ENCODE measurements at regions not wholly inside any gene's neighbourhood (a gene's known extent, or its start where the extent isn't known, plus 50 kb on each side); places are given as distances from the start of the nearest gene placed in this dataset.

GRCh38 chrX:14124562-14124961 is 94.9 kb upstream of the GEMIN8 start (continued):
- TF ChIP-seq ETS1 (IDR thresholded peaks at IDR 0.05) (no peak), NANOG (IDR thresholded peaks at IDR 0.05; ENCODE audit: borderline replicate concordance) (no peak), ZNF114 (CRISPR knock-in tag; IDR thresholded peaks at IDR 0.05) (no peak), ZNF331 (CRISPR knock-in tag; IDR thresholded peaks at IDR 0.05; ENCODE audit: low read depth) (no peak)

GRCh38 chrX:14095702-14096101 is 66.0 kb upstream of the GEMIN8 start:
- H3K4me2 ChIP-seq: no peak overlapping the region
- no peaks in the 10 kb centered on the region for H3K27me3 ChIP-seq (ENCODE audit: insufficient read depth)
- H3K27ac Mint-ChIP-seq: no peak overlapping the region
- no peak overlapping the region for H3K4me3 Mint-ChIP-seq
- H3F3A ChIP-seq (replicated peaks; ENCODE audit: low read depth): no peaks in the 10 kb centered on the region
- H3K36me3 ChIP-seq (ENCODE audit: insufficient read depth): no peaks in the 10 kb centered on the region
- peak overlapping the region; percentile 28; the same call in 1 of the 2 replicates for H2AFZ ChIP-seq
- TF ChIP-seq CTCF (conservative IDR thresholded peaks at IDR 0.05; ENCODE audit: low read depth in 2 of 2) (peak; percentile 65 to 87), EZH2 (IDR thresholded peaks at IDR 0.05; ENCODE audit: low read depth, unreplicated experiment) (no peak), STAT1 (IDR thresholded peaks at IDR 0.05; ENCODE audit: unreplicated experiment) (no peak), EZH2phosphoT487 (IDR thresholded peaks at IDR 0.05; ENCODE audit: unreplicated experiment) (no peak)
- H3K36me3 Mint-ChIP-seq (ENCODE audit: low read depth): no peaks in the 10 kb centered on the region
- no peaks in the 10 kb centered on the region for H3K9me3 Mint-ChIP-seq
- H4K20me1 ChIP-seq (replicated peaks; ENCODE audit: insufficient read depth): no peaks in the 10 kb centered on the region
- no peaks in the 10 kb centered on the region; the same call in 2 of the 3 replicates for H3K4me1 Mint-ChIP-seq
- no peaks in the 10 kb centered on the region for H3K9me2 ChIP-seq (ENCODE audit: insufficient read depth)
- no peaks in the 10 kb centered on the region for H3K27me3 Mint-ChIP-seq (ENCODE audit: insufficient read depth, low read depth, poor library complexity)
- no peak overlapping the region for H3K27ac ChIP-seq (ENCODE audit: low read depth)
- H3K79me2 ChIP-seq (replicated peaks; ENCODE audit: insufficient read depth): no peaks in the 10 kb centered on the region
- ATAC-seq (peak; percentile 71), DNase-seq (ENCODE audit: low spot score) (peak; percentile 74)
- H3K4me3 ChIP-seq: no peak overlapping the region
- no peaks in the 10 kb centered on the region for H3K4me1 ChIP-seq (ENCODE audit: insufficient read depth)

- TF ChIP-seq ZNF114 (CRISPR knock-in tag; IDR thresholded peaks at IDR 0.05): no peak
- TF ChIP-seq EZH2phosphoT487 (IDR thresholded peaks at IDR 0.05; ENCODE audit: unreplicated experiment): no peak
- TF ChIP-seq STAT1 (IDR thresholded peaks at IDR 0.05; ENCODE audit: unreplicated experiment): no peak
- Histone ChIP-seq H3K36me3 (ENCODE audit: insufficient read depth) (no peaks in the 10 kb centered on the region), H3K4me1 (ENCODE audit: insufficient read depth) (no peaks in the 10 kb centered on the region), H2AFZ (no peak overlapping the region), H3K9me2 (ENCODE audit: insufficient read depth) (no peaks in the 10 kb centered on the region), H4K20me1 (replicated peaks; ENCODE audit: insufficient read depth) (no peaks in the 10 kb centered on the region), H3K4me2 (no peak overlapping the region), H3F3A (replicated peaks; ENCODE audit: low read depth) (no peaks in the 10 kb centered on the region), H3K27ac (ENCODE audit: low read depth) (no peak overlapping the region), H3K4me3 (no peak overlapping the region), H3K27me3 (ENCODE audit: insufficient read depth) (no peaks in the 10 kb centered on the region), H3K79me2 (replicated peaks; ENCODE audit: insufficient read depth) (no peaks in the 10 kb centered on the region)
- Mint-ChIP-seq H3K36me3 (ENCODE audit: low read depth) (no peaks in the 10 kb centered on the region), H3K27me3 (ENCODE audit: insufficient read depth, low read depth, poor library complexity) (no peaks in the 10 kb centered on the region), H3K4me1 (no peaks in the 10 kb centered on the region; the same call in 1 of the 3 replicates), H3K27ac (no peak overlapping the region), H3K9me3 (no peaks in the 10 kb centered on the region), H3K4me3 (no peak overlapping the region)
- ATAC-seq (no peak), DNase-seq (ENCODE audit: low spot score) (no peak)
Measured at GRCh38 chrX:14094191-14094590, 64.5 kb upstream of the GEMIN8 start.
